ENCODE measurements at regions not wholly inside any gene's neighbourhood (a gene's known extent, or its start where the extent isn't known, plus 50 kb on each side); places are given as distances from the start of the nearest gene placed in this dataset.

DNA sequence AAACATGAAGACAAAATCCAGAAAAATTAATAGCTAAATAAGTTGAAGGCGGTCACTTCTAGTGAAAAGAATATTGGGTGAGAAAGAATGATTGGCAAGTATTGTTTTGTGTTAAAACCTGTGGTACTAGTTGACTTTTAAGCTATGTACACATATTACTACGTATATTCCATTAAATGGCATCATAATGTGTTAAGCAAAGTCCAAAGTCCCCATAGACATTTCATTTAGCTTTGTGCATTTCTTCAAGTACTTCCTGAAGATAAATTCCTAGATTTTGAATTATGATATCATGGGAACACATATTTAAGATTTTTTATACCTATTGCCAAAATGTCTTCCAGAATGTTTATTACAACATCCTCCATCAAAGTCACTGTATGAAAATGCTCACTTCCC, 272.7 kb upstream of the IRAK1BP1 start:
- no peaks in the 10 kb centered on the region for H3K4me1 Mint-ChIP-seq
- Histone ChIP-seq H3K4me3 (no peak overlapping the region), H3K36me3 (ENCODE audit: insufficient read depth) (no peaks in the 10 kb centered on the region; the same call in 1 of the 2 replicates), H3K79me2 (replicated peaks; ENCODE audit: insufficient read depth) (no peaks in the 10 kb centered on the region), H3K4me1 (ENCODE audit: insufficient read depth) (no peaks in the 10 kb centered on the region), H3F3A (replicated peaks; ENCODE audit: low read depth) (no peaks in the 10 kb centered on the region), H3K27ac (ENCODE audit: low read depth) (no peak overlapping the region), H2AFZ (no peak overlapping the region), H3K4me2 (no peak overlapping the region), H3K27me3 (ENCODE audit: insufficient read depth) (no peaks in the 10 kb centered on the region), H3K9me2 (ENCODE audit: insufficient read depth) (peaks cover 8% of the 10 kb centered on the region; the same call in 1 of the 2 replicates), H4K20me1 (replicated peaks; ENCODE audit: insufficient read depth) (no peaks in the 10 kb centered on the region)
- no peak overlapping the region for H3K4me3 Mint-ChIP-seq
- ATAC-seq = no peak
- no peak overlapping the region for H3K27ac Mint-ChIP-seq
- no peak for DNase-seq (ENCODE audit: low spot score)
- no peaks in the 10 kb centered on the region for H3K36me3 Mint-ChIP-seq (ENCODE audit: low read depth)
- TF ChIP-seq, protein P1, sequence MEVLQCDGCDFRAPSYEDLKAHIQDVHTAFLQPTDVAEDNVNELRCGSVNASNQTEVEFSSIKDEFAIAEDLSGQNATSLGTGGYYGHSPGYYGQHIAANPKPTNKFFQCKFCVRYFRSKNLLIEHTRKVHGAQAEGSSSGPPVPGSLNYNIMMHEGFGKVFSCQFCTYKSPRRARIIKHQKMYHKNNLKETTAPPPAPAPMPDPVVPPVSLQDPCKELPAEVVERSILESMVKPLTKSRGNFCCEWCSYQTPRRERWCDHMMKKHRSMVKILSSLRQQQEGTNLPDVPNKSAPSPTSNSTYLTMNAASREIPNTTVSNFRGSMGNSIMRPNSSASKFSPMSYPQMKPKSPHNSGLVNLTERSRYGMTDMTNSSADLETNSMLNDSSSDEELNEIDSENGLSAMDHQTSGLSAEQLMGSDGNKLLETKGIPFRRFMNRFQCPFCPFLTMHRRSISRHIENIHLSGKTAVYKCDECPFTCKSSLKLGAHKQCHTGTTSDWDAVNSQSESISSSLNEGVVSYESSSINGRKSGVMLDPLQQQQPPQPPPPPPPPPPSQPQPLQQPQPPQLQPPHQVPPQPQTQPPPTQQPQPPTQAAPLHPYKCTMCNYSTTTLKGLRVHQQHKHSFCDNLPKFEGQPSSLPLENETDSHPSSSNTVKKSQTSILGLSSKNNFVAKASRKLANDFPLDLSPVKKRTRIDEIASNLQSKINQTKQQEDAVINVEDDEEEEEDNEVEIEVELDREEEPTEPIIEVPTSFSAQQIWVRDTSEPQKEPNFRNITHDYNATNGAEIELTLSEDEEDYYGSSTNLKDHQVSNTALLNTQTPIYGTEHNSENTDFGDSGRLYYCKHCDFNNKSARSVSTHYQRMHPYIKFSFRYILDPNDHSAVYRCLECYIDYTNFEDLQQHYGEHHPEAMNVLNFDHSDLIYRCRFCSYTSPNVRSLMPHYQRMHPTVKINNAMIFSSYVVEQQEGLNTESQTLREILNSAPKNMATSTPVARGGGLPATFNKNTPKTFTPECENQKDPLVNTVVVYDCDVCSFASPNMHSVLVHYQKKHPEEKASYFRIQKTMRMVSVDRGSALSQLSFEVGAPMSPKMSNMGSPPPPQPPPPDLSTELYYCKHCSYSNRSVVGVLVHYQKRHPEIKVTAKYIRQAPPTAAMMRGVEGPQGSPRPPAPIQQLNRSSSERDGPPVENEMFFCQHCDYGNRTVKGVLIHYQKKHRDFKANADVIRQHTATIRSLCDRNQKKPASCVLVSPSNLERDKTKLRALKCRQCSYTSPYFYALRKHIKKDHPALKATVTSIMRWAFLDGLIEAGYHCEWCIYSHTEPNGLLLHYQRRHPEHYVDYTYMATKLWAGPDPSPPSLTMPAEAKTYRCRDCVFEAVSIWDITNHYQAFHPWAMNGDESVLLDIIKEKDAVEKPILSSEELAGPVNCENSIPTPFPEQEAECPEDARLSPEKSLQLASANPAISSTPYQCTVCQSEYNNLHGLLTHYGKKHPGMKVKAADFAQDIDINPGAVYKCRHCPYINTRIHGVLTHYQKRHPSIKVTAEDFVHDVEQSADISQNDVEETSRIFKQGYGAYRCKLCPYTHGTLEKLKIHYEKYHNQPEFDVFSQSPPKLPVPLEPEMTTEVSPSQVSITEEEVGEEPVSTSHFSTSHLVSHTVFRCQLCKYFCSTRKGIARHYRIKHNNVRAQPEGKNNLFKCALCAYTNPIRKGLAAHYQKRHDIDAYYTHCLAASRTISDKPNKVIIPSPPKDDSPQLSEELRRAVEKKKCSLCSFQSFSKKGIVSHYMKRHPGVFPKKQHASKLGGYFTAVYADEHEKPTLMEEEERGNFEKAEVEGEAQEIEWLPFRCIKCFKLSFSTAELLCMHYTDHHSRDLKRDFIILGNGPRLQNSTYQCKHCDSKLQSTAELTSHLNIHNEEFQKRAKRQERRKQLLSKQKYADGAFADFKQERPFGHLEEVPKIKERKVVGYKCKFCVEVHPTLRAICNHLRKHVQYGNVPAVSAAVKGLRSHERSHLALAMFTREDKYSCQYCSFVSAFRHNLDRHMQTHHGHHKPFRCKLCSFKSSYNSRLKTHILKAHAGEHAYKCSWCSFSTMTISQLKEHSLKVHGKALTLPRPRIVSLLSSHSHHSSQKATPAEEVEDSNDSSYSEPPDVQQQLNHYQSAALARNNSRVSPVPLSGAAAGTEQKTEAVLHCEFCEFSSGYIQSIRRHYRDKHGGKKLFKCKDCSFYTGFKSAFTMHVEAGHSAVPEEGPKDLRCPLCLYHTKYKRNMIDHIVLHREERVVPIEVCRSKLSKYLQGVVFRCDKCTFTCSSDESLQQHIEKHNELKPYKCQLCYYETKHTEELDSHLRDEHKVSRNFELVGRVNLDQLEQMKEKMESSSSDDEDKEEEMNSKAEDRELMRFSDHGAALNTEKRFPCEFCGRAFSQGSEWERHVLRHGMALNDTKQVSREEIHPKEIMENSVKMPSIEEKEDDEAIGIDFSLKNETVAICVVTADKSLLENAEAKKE (CRISPR knock-in tag; IDR thresholded peaks at IDR 0.05) = no peak
- TF ChIP-seq POLR2AphosphoS5 (IDR thresholded peaks at IDR 0.05; ENCODE audit: low read depth) (no peak), EZH2phosphoT487 (IDR thresholded peaks at IDR 0.05; ENCODE audit: unreplicated experiment) (no peak), NANOG (IDR thresholded peaks at IDR 0.05; ENCODE audit: borderline replicate concordance) (no peak), CREB1 (CRISPR knock-in tag; IDR thresholded peaks at IDR 0.05; ENCODE audit: low read depth) (no peak), STAT1 (IDR thresholded peaks at IDR 0.05; ENCODE audit: unreplicated experiment) (no peak), ZNF331 (CRISPR knock-in tag; IDR thresholded peaks at IDR 0.05; ENCODE audit: low read depth) (no peak), EZH2 (IDR thresholded peaks at IDR 0.05; ENCODE audit: low read depth, unreplicated experiment) (no peak), ZNF114 (CRISPR knock-in tag; IDR thresholded peaks at IDR 0.05) (no peak), JUNB (IDR thresholded peaks at IDR 0.05; ENCODE audit: unreplicated experiment) (no peak)
- TF ChIP-seq, protein P2, sequence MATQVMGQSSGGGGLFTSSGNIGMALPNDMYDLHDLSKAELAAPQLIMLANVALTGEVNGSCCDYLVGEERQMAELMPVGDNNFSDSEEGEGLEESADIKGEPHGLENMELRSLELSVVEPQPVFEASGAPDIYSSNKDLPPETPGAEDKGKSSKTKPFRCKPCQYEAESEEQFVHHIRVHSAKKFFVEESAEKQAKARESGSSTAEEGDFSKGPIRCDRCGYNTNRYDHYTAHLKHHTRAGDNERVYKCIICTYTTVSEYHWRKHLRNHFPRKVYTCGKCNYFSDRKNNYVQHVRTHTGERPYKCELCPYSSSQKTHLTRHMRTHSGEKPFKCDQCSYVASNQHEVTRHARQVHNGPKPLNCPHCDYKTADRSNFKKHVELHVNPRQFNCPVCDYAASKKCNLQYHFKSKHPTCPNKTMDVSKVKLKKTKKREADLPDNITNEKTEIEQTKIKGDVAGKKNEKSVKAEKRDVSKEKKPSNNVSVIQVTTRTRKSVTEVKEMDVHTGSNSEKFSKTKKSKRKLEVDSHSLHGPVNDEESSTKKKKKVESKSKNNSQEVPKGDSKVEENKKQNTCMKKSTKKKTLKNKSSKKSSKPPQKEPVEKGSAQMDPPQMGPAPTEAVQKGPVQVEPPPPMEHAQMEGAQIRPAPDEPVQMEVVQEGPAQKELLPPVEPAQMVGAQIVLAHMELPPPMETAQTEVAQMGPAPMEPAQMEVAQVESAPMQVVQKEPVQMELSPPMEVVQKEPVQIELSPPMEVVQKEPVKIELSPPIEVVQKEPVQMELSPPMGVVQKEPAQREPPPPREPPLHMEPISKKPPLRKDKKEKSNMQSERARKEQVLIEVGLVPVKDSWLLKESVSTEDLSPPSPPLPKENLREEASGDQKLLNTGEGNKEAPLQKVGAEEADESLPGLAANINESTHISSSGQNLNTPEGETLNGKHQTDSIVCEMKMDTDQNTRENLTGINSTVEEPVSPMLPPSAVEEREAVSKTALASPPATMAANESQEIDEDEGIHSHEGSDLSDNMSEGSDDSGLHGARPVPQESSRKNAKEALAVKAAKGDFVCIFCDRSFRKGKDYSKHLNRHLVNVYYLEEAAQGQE (IDR thresholded peaks at IDR 0.05; ENCODE audit: unreplicated experiment) = no peak
- TF ChIP-seq, protein P3, sequence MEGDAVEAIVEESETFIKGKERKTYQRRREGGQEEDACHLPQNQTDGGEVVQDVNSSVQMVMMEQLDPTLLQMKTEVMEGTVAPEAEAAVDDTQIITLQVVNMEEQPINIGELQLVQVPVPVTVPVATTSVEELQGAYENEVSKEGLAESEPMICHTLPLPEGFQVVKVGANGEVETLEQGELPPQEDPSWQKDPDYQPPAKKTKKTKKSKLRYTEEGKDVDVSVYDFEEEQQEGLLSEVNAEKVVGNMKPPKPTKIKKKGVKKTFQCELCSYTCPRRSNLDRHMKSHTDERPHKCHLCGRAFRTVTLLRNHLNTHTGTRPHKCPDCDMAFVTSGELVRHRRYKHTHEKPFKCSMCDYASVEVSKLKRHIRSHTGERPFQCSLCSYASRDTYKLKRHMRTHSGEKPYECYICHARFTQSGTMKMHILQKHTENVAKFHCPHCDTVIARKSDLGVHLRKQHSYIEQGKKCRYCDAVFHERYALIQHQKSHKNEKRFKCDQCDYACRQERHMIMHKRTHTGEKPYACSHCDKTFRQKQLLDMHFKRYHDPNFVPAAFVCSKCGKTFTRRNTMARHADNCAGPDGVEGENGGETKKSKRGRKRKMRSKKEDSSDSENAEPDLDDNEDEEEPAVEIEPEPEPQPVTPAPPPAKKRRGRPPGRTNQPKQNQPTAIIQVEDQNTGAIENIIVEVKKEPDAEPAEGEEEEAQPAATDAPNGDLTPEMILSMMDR (conservative IDR thresholded peaks at IDR 0.05; ENCODE audit: low read depth in 2 of 2) = no peak
- TF ChIP-seq, protein P4, sequence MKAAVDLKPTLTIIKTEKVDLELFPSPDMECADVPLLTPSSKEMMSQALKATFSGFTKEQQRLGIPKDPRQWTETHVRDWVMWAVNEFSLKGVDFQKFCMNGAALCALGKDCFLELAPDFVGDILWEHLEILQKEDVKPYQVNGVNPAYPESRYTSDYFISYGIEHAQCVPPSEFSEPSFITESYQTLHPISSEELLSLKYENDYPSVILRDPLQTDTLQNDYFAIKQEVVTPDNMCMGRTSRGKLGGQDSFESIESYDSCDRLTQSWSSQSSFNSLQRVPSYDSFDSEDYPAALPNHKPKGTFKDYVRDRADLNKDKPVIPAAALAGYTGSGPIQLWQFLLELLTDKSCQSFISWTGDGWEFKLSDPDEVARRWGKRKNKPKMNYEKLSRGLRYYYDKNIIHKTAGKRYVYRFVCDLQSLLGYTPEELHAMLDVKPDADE (IDR thresholded peaks at IDR 0.05) = no peak
- no peaks in the 10 kb centered on the region for H3K27me3 Mint-ChIP-seq (ENCODE audit: insufficient read depth, low read depth, poor library complexity)
- H3K9me3 Mint-ChIP-seq = no peaks in the 10 kb centered on the region; the same call in 2 of the 3 replicates

All from GM23338 (cell line).